H1 (cell line): ENCODE measurements at regions not wholly inside any gene's neighbourhood (a gene's known extent, or its start where the extent isn't known, plus 50 kb on each side); places are given as distances from the start of the nearest gene placed in this dataset.

Experiments
- CTCF ChIA-PET: fragments of 300-600 bp; sonication (Branson Sonifier 250); formaldehyde crosslinking; loops from one replicate; lab custom pipeline; 2021; ENCODE audit not compliant: partially characterized antibody; lab: Charles Lee
- POLR2A ChIA-PET: fragments of 300-600 bp; sonication (Branson Sonifier 250); formaldehyde crosslinking; loops from one replicate; lab custom pipeline; 2021; ENCODE audit warnings: inconsistent platforms; ENCODE audit not compliant: partially characterized antibody; lab: Charles Lee
- DNase-seq, 2 experiments: peaks; one replicate each; pipeline versions ENCODE4 v3.0.0 to v3.0.0-alpha.2; 2010 to 2022; ENCODE audit warnings: low spot score in 2 of 2, low read depth in 1 of 2, mixed read lengths in 1 of 2
- FAIRE-seq: peaks from 2 replicates; lab custom pipeline; 2011; peaks lifted over from hg19 to GRCh38; lab: Jason Lieb, UNC
- H2AFZ ChIP-seq: 2 replicates; pipeline ENCODE4 v1.8.1; 2012; ENCODE audit warnings: low read length, inconsistent platforms
- H2AK5ac ChIP-seq: 2 replicates; pipeline ENCODE4 v1.6.1; 2013; ENCODE audit warnings: low read depth, low read length
- H2BK120ac ChIP-seq: replicated peaks from 2 replicates; pipeline ENCODE3; 2013; ENCODE audit warnings: low read depth, low read length, inconsistent platforms
- H2BK12ac ChIP-seq: 2 replicates; pipeline ENCODE4 v1.6.1; 2013; ENCODE audit warnings: low read depth, low read length
- H2BK15ac ChIP-seq: 2 replicates; pipeline ENCODE4 v1.6.1; 2013; ENCODE audit warnings: low read length
- H2BK20ac ChIP-seq: 2 replicates; pipeline ENCODE4 v1.6.1; 2013; ENCODE audit warnings: low read length
- H2BK5ac ChIP-seq: 2 replicates; pipeline ENCODE4 v1.6.1; 2013; ENCODE audit warnings: low read depth, low read length
- H3K14ac ChIP-seq: 2 replicates; pipeline ENCODE4 v1.6.1; 2013; ENCODE audit warnings: inconsistent platforms; ENCODE audit not compliant: insufficient read length
- H3K18ac ChIP-seq: 2 replicates; pipeline ENCODE4 v1.6.1; 2013; ENCODE audit warnings: low read length; ENCODE audit errors: extremely low read depth
- H3K23ac ChIP-seq: 2 replicates; pipeline ENCODE4 v1.6.1; 2013; ENCODE audit warnings: inconsistent platforms; ENCODE audit not compliant: insufficient read length
- H3K23me2 ChIP-seq: 2 replicates; pipeline ENCODE4 v1.6.1; 2013; ENCODE audit warnings: low read depth, low read length
- H3K27ac ChIP-seq: 2 replicates; pipeline ENCODE4 v1.6.1; 2011; ENCODE audit warnings: low read depth, low read length, inconsistent platforms
- H3K27me3 ChIP-seq, 4 experiments: replicated peaks in 1 of 4; 1 replicate in 1 of 4; 2 replicates in 3 of 4; pipeline versions ENCODE4 v1.6.1 to v1.8.1; 2011 to 2013; ENCODE audit warnings: low read length in 3 of 4, mild to moderate bottlenecking in 3 of 4, inconsistent platforms in 2 of 4, mixed read lengths in 2 of 4, moderate library complexity in 1 of 4; ENCODE audit not compliant: control insufficient read depth in 3 of 4, insufficient read depth in 3 of 4; ENCODE audit errors: extremely low read depth in 1 of 4
- H3K36me3 ChIP-seq, 4 experiments: 2 replicates each; pipeline versions ENCODE4 v1.6.1 to v1.8.1; 2011 to 2013; ENCODE audit warnings: mild to moderate bottlenecking in 4 of 4, low read length in 3 of 4, moderate library complexity in 2 of 4, control low read depth in 1 of 4, inconsistent platforms in 1 of 4; ENCODE audit not compliant: insufficient read depth in 4 of 4, control insufficient read depth in 2 of 4
- H3K4ac ChIP-seq: replicated peaks from 2 replicates; pipeline ENCODE3; 2013; ENCODE audit warnings: low read length, low read depth, mixed read lengths, inconsistent platforms; ENCODE audit not compliant: insufficient read length
- H3K4me1 ChIP-seq, 4 experiments: replicated peaks in 1 of 4; 1 replicate in 1 of 4; 2 replicates in 3 of 4; pipeline versions ENCODE4 v1.6.1 to v1.8.1; 2011 to 2013; ENCODE audit warnings: low read length in 3 of 4, inconsistent platforms in 2 of 4, mixed read lengths in 1 of 4; ENCODE audit not compliant: insufficient read depth in 4 of 4, control insufficient read depth in 3 of 4
- H3K4me2 ChIP-seq, 2 experiments: 2 replicates each; pipeline versions ENCODE4 v1.6.1 to v1.8.1; 2011 to 2013; ENCODE audit warnings: low read depth in 2 of 2, low read length in 2 of 2, control low read depth in 1 of 2, inconsistent platforms in 1 of 2, mild to moderate bottlenecking in 1 of 2; ENCODE audit not compliant: insufficient read depth in 1 of 2
- H3K4me3 ChIP-seq, 4 experiments: fragments of 200-600, 300-600 bp in 1 of 4; sonication (generic), shearing (Covaris generic), sonication (Bioruptor Twin) in 1 of 4; 2 replicates each; pipeline versions ENCODE4 v1.5.1 to v1.8.1; 2011 to 2016; ENCODE audit warnings: low read length in 4 of 4, low read depth in 3 of 4, control low read depth in 2 of 4, inconsistent platforms in 2 of 4, mild to moderate bottlenecking in 2 of 4, mixed read lengths in 1 of 4, moderate library complexity in 1 of 4; ENCODE audit not compliant: insufficient read depth in 2 of 4; ENCODE audit errors: extremely low read depth in 1 of 4
- H3K56ac ChIP-seq: replicated peaks from 2 replicates; pipeline ENCODE3; 2013; ENCODE audit warnings: low read depth, mild to moderate bottlenecking, mixed read lengths, low read length, inconsistent platforms; ENCODE audit not compliant: insufficient read length
- H3K79me1 ChIP-seq: 2 replicates; pipeline ENCODE4 v1.6.1; 2013; ENCODE audit warnings: low read depth, low read length, control low read depth
- H3K79me2 ChIP-seq, 2 experiments: 2 replicates each; pipeline versions ENCODE4 v1.6.1 to v1.8.1; 2012 to 2013; ENCODE audit warnings: low read length in 2 of 2, mild to moderate bottlenecking in 2 of 2, inconsistent platforms in 1 of 2; ENCODE audit not compliant: insufficient read depth in 2 of 2, control insufficient read depth in 1 of 2
- H3K9ac ChIP-seq, 4 experiments: replicated peaks in 1 of 4; 1 replicate in 1 of 4; 2 replicates in 3 of 4; pipeline versions ENCODE4 v1.6.1 to v1.8.1; 2011 to 2013; ENCODE audit warnings: low read depth in 3 of 4, low read length in 3 of 4, control low read depth in 2 of 4, mild to moderate bottlenecking in 2 of 4, moderate library complexity in 2 of 4, inconsistent platforms in 1 of 4; ENCODE audit errors: extremely low read depth in 1 of 4
- H3K9me3 ChIP-seq, 2 experiments: 2 replicates each; pipeline versions ENCODE4 v1.6.1 to v1.8.1; 2012 to 2013; ENCODE audit warnings: mild to moderate bottlenecking in 2 of 2, moderate library complexity in 2 of 2, control low read depth in 1 of 2, inconsistent platforms in 1 of 2, low read depth in 1 of 2, low read length in 1 of 2, mixed read lengths in 1 of 2; ENCODE audit not compliant: insufficient read depth in 2 of 2
- H4K20me1 ChIP-seq, 2 experiments: replicated peaks in 1 of 2; 2 replicates each; pipeline versions ENCODE3 to v1.8.1; 2011 to 2013; ENCODE audit warnings: inconsistent platforms in 2 of 2, low read length in 2 of 2, mild to moderate bottlenecking in 1 of 2; ENCODE audit not compliant: insufficient read depth in 2 of 2, control insufficient read depth in 1 of 2
- H4K5ac ChIP-seq: 2 replicates; pipeline ENCODE4 v1.6.1; 2013; ENCODE audit warnings: low read length, low read depth, mixed read lengths, inconsistent platforms; ENCODE audit not compliant: insufficient read length
- H4K8ac ChIP-seq: 2 replicates; pipeline ENCODE4 v1.8.0; 2013; ENCODE audit warnings: mild to moderate bottlenecking, moderate library complexity, low read length, inconsistent platforms; ENCODE audit not compliant: insufficient read depth; ENCODE audit errors: extremely low read depth
- H4K91ac ChIP-seq: replicated peaks from 2 replicates; pipeline ENCODE3; 2013; ENCODE audit warnings: low read length, mixed read lengths, inconsistent platforms; ENCODE audit not compliant: insufficient read length
- ASH2L ChIP-seq: fragments of 200-600, 300-600 bp; sonication (generic); IDR thresholded peaks from one replicate; pipeline ENCODE4 v1.7.1; 2017; ENCODE audit warnings: low read length
- CHD1 ChIP-seq: IDR thresholded peaks from 2 replicates; pipeline ENCODE4 v1.6.1; 2012; ENCODE audit warnings: low read depth, low read length, improper control_type of control experiment
- GTF2F1 ChIP-seq: IDR thresholded peaks from 2 replicates; pipeline ENCODE4 v1.6.1; 2012; ENCODE audit warnings: low read depth, low read length, improper control_type of control experiment, borderline replicate concordance
- HDAC2 ChIP-seq, 2 experiments: fragments of 300-600 bp in 1 of 2; sonication (generic) in 1 of 2; IDR thresholded peaks; 2 replicates each; pipeline ENCODE4 v1.6.1; 2011 to 2012; ENCODE audit warnings: low read depth in 2 of 2, low read length in 2 of 2, mild to moderate bottlenecking in 2 of 2, moderate library complexity in 2 of 2, borderline replicate concordance in 1 of 2, inconsistent platforms in 1 of 2
- KDM4A ChIP-seq: IDR thresholded peaks from one replicate; pipeline ENCODE4 v1.7.1; 2012; ENCODE audit warnings: low read depth, mild to moderate bottlenecking, moderate library complexity, low read length, inconsistent platforms; ENCODE audit not compliant: severe bottlenecking
- KDM5A ChIP-seq: fragments of 200-600 bp; IDR thresholded peaks from 2 replicates; pipeline ENCODE4 v1.7.1; 2012; ENCODE audit warnings: mild to moderate bottlenecking, low read length, inconsistent platforms, mixed read lengths
- NANOG ChIP-seq: IDR thresholded peaks from 2 replicates; pipeline ENCODE4 v1.6.1; 2011; ENCODE audit warnings: low read length, low read depth, mild to moderate bottlenecking, inconsistent platforms; ENCODE audit not compliant: insufficient read depth, poor library complexity, severe bottlenecking
- POLR2A ChIP-seq, 2 experiments: IDR thresholded peaks; 1 replicate in 1 of 2; 2 replicates in 1 of 2; pipeline ENCODE4 v1.6.1; 2011; ENCODE audit warnings: low read depth in 2 of 2, low read length in 2 of 2, mild to moderate bottlenecking in 2 of 2; ENCODE audit errors: control extremely low read depth in 1 of 2
- POLR2AphosphoS5 ChIP-seq: IDR thresholded peaks from 2 replicates; pipeline ENCODE4 v1.6.1; 2011; ENCODE audit warnings: low read depth, low read length
- POU5F1 ChIP-seq: IDR thresholded peaks from 2 replicates; pipeline ENCODE4 v1.6.1; 2011; ENCODE audit warnings: low read depth, mild to moderate bottlenecking, low read length, moderate library complexity
- SRF ChIP-seq: IDR thresholded peaks from 2 replicates; pipeline ENCODE4 v1.6.1; 2011; ENCODE audit warnings: mild to moderate bottlenecking, low read depth, low read length, moderate library complexity
- TAF1 ChIP-seq: IDR thresholded peaks from 2 replicates; pipeline ENCODE4 v1.6.1; 2011; ENCODE audit warnings: mild to moderate bottlenecking, low read depth, low read length
- TCF12 ChIP-seq: IDR thresholded peaks from 2 replicates; pipeline ENCODE4 v1.6.1; 2011; ENCODE audit warnings: low read depth, mild to moderate bottlenecking, low read length
- TF ChIP-seq, protein P1 (sequence below): IDR thresholded peaks from 2 replicates; pipeline ENCODE4 v1.6.1; 2011; ENCODE audit warnings: low read depth, mild to moderate bottlenecking, low read length; ENCODE audit not compliant: insufficient read depth
- TF ChIP-seq, protein P2 (sequence below): IDR thresholded peaks from 2 replicates; pipeline ENCODE4 v1.6.1; 2011; ENCODE audit warnings: low read length, improper control_type of control experiment

DNA sequence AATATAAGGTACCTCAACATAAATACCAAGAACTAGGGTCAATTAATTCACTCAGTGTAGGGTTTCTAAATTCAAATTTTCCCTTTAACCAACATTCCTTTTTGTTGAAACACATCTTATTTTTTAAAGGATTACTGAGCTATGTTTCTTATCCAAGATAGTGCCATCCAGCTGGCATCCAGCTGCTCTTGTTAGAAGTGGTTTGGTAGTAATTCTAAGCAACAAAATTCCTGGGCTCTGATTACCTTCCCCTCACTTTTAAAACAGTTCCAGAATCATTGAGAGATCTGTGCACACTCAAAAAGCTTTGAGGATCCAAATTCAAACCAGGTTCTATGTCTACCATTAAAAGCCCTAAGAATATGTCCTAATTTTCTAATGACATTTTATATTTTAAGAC is 583.7 kb downstream of the TRIML1 start:
- no peak overlapping the region for H2AK5ac ChIP-seq
- H3K9me3 ChIP-seq: peaks cover 7 to 9% of the 10 kb centered on the region in 2 experiments
- no peak overlapping the region for H2BK120ac ChIP-seq
- H2BK20ac ChIP-seq: no peak overlapping the region
- H2BK5ac ChIP-seq: no peak overlapping the region
- no peak overlapping the region for H2BK12ac ChIP-seq
- no peaks in the 10 kb centered on the region for H3K23me2 ChIP-seq
- H3K18ac ChIP-seq: no peak overlapping the region
- DNase-seq: no peak
- H3K9ac ChIP-seq: no peak overlapping the region
- H3K79me2 ChIP-seq: no peaks in the 10 kb centered on the region
- POLR2A ChIA-PET: no interaction called here
- H4K91ac ChIP-seq: no peak overlapping the region
- no peaks in the 10 kb centered on the region for H3K79me1 ChIP-seq
- H3K4me2 ChIP-seq: no peak overlapping the region
- H2BK15ac ChIP-seq: no peak overlapping the region
- H4K8ac ChIP-seq: no peak overlapping the region
- CTCF ChIA-PET: interaction anchor here (0.8 kb wide), 1 partner anchor 306 kb away, joined by 3 read pairs; no protein-coding TSS in a partner anchor
- no peak overlapping the region for H4K5ac ChIP-seq
- H4K20me1 ChIP-seq: no peaks in the 10 kb centered on the region
- H3K4ac ChIP-seq: no peak overlapping the region
- no peak overlapping the region for H3K14ac ChIP-seq
- no peak overlapping the region for H3K23ac ChIP-seq
- peaks cover 0 to 6% (median 2%) of the 10 kb centered on the region in 4 experiments; a peak in 3 of 8 replicates for H3K36me3 ChIP-seq
- H3K4me1 ChIP-seq: no peaks in the 10 kb centered on the region
- H2AFZ ChIP-seq: no peak overlapping the region
- no peaks in the 10 kb centered on the region for H3K27me3 ChIP-seq
- no peak overlapping the region for H3K27ac ChIP-seq
- no peak overlapping the region for H3K56ac ChIP-seq
- no peak for FAIRE-seq
- no peak overlapping the region for H3K4me3 ChIP-seq
- no peak for TF ChIP-seq TCF12
- no peak for TF ChIP-seq HDAC2 (IDR thresholded peaks at IDR 0.05; ENCODE audit: borderline replicate concordance in 1 of 2, low read depth in 2 of 2, low read length in 2 of 2)
- TF ChIP-seq SRF: no peak
- TF ChIP-seq CHD1: no peak
- TF ChIP-seq POLR2AphosphoS5: no peak
- TF ChIP-seq, protein P1, sequence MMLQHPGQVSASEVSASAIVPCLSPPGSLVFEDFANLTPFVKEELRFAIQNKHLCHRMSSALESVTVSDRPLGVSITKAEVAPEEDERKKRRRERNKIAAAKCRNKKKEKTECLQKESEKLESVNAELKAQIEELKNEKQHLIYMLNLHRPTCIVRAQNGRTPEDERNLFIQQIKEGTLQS: no peak
- no peak for TF ChIP-seq KDM4A
- no peak for TF ChIP-seq KDM5A
- TF ChIP-seq ASH2L: no peak
- no peak for TF ChIP-seq GTF2F1
- TF ChIP-seq, protein P2, sequence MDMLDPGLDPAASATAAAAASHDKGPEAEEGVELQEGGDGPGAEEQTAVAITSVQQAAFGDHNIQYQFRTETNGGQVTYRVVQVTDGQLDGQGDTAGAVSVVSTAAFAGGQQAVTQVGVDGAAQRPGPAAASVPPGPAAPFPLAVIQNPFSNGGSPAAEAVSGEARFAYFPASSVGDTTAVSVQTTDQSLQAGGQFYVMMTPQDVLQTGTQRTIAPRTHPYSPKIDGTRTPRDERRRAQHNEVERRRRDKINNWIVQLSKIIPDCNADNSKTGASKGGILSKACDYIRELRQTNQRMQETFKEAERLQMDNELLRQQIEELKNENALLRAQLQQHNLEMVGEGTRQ: no peak
- TF ChIP-seq POU5F1: no peak
- no peak for TF ChIP-seq TAF1
- TF ChIP-seq POLR2A (IDR thresholded peaks at IDR 0.05; ENCODE audit: control extremely low read depth in 1 of 2, low read depth in 2 of 2, low read length in 2 of 2): no peak
- TF ChIP-seq NANOG: no peak
